Transverse colon (tissue), 4 donors: ENCODE measurements at regions not wholly inside any gene's neighbourhood (a gene's known extent, or its start where the extent isn't known, plus 50 kb on each side); places are given as distances from the start of the nearest gene placed in this dataset.

Experiments used
- CTCF ChIP-seq, 5 experiments: fragments of 200-600 bp in 3 of 5; fragments of 450-650 bp in 2 of 5; sonication (generic) in 3 of 5; IDR thresholded peaks; 1 replicate in 2 of 5; 2 replicates in 3 of 5; pipeline ENCODE4 v1.5.1; 2016 to 2017; ENCODE audit warnings: antibody characterized with exemption in 5 of 5, inconsistent platforms in 3 of 5, mild to moderate bottlenecking in 2 of 5, moderate library complexity in 1 of 5
- POLR2A ChIP-seq: fragments of 450-650 bp; IDR thresholded peaks from one replicate; pipeline ENCODE4 v1.6.1; 2016; ENCODE audit warnings: antibody characterized with exemption, mild to moderate bottlenecking, moderate library complexity
- POLR2AphosphoS5 ChIP-seq, 3 donors: sonication (generic); formaldehyde crosslinking; IDR thresholded peaks; one replicate each; pipeline ENCODE4 v1.6.1; 2016; ENCODE audit warnings: antibody characterized with exemption in 3 of 3

GRCh38 chr21:35506352-35506751, 457.2 kb upstream of the RUNX1 start:
- TF ChIP-seq POLR2A (no peak), CTCF (IDR thresholded peaks at IDR 0.05) (no peak), POLR2AphosphoS5 (IDR thresholded peaks at IDR 0.05) (no peak)
